ENCODE measurements at regions not wholly inside any gene's neighbourhood (a gene's known extent, or its start where the extent isn't known, plus 50 kb on each side); places are given as distances from the start of the nearest gene placed in this dataset.

DNA sequence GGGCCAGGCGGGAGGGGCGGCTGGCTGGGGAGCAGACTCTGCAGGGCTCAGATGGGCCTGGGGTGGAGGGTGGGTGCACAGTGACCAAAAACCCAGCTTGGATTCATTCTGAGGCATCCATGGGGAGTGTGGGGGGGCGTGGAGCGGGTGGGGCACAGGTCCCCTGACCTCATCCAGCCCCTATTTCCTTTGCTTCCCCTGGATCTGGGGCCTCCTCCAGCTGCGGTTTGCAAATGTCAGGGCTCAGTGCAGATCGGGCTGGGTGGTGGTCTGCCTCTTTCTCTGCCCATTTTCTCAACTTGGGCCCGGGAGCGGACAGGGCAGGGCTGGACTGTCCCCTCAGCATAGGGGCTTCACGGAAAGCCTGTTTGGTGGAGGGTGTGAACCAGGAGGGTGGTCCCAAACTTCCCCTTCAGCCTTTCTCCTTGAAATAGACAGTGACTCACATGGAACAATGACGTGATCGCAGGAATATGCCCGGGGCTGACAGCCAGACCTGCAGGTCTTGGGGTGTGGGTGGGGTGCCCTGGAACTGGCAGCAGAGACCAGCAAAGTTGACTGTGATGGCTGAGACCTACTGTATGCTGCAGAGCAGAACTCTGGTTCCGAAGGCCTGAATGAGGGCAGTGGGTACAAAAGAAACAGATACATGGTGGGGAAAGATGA, 72.9 kb upstream of the PODXL start:
- TF ChIP-seq, protein P1, sequence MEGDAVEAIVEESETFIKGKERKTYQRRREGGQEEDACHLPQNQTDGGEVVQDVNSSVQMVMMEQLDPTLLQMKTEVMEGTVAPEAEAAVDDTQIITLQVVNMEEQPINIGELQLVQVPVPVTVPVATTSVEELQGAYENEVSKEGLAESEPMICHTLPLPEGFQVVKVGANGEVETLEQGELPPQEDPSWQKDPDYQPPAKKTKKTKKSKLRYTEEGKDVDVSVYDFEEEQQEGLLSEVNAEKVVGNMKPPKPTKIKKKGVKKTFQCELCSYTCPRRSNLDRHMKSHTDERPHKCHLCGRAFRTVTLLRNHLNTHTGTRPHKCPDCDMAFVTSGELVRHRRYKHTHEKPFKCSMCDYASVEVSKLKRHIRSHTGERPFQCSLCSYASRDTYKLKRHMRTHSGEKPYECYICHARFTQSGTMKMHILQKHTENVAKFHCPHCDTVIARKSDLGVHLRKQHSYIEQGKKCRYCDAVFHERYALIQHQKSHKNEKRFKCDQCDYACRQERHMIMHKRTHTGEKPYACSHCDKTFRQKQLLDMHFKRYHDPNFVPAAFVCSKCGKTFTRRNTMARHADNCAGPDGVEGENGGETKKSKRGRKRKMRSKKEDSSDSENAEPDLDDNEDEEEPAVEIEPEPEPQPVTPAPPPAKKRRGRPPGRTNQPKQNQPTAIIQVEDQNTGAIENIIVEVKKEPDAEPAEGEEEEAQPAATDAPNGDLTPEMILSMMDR (IDR thresholded peaks at IDR 0.05) = no peak
- TF ChIP-seq POLR2A (IDR thresholded peaks at IDR 0.05) = no peak
